ENCODE measurements at regions not wholly inside any gene's neighbourhood (a gene's known extent, or its start where the extent isn't known, plus 50 kb on each side); places are given as distances from the start of the nearest gene placed in this dataset.

GRCh38 chr3:140816372-140817195 is 125.1 kb upstream of the SLC25A36 start:
- no peak for DNase-seq

GRCh38 chr3:140821493-140821892 is 120.1 kb upstream of the SLC25A36 start:
- DNase-seq: no peak

GRCh38 chr3:140822401-140823047 is 119.1 kb upstream of the SLC25A36 start:
- DNase-seq: no peak

- no peak for DNase-seq
These were observed 118.5 kb upstream of the SLC25A36 start for GRCh38 chr3:140823106-140823505.

GRCh38 chr3:140827894-140828293 is 113.7 kb upstream of the SLC25A36 start:
- no peak for DNase-seq

- DNase-seq: no peak
These were observed 113.1 kb upstream of the SLC25A36 start for GRCh38 chr3:140828585-140828984.

GRCh38 chr3:140829796-140830195 is 111.8 kb upstream of the SLC25A36 start:
- DNase-seq: no peak

- no peak for DNase-seq
These were observed 111.2 kb upstream of the SLC25A36 start for GRCh38 chr3:140830391-140830790.

GRCh38 chr3:140832883-140833282 is 108.8 kb upstream of the SLC25A36 start:
- DNase-seq: no peak

- DNase-seq: no peak
These were observed 107.2 kb upstream of the SLC25A36 start for GRCh38 chr3:140834266-140835037.

GRCh38 chr3:140842984-140843649 is 98.5 kb upstream of the SLC25A36 start:
- DNase-seq: no peak

- no peak for DNase-seq
These were observed 98.0 kb upstream of the SLC25A36 start for GRCh38 chr3:140843656-140844055.

GRCh38 chr3:140844072-140844471 is 97.6 kb upstream of the SLC25A36 start:
- no peak for DNase-seq

GRCh38 chr3:140845882-140846281 is 95.8 kb upstream of the SLC25A36 start:
- no peak for DNase-seq

GRCh38 chr3:140848666-140849065 is 93.0 kb upstream of the SLC25A36 start:
- DNase-seq: no peak

- DNase-seq: no peak
These were observed 91.3 kb upstream of the SLC25A36 start for GRCh38 chr3:140850210-140850955.

GRCh38 chr3:140854961-140855360 is 86.7 kb upstream of the SLC25A36 start:
- DNase-seq: no peak

- DNase-seq: no peak
These were observed 84.7 kb upstream of the SLC25A36 start for GRCh38 chr3:140856905-140857304.

- no peak for DNase-seq
These were observed 83.6 kb upstream of the SLC25A36 start for GRCh38 chr3:140857993-140858392.

- DNase-seq: no peak
These were observed 81.9 kb upstream of the SLC25A36 start for GRCh38 chr3:140859592-140860336.

GRCh38 chr3:140863580-140864009 is 78.0 kb upstream of the SLC25A36 start:
- peak in 3 of 14 donors; percentile 0 to 8 (median 6) for DNase-seq
